ENCODE measurements at regions not wholly inside any gene's neighbourhood (a gene's known extent, or its start where the extent isn't known, plus 50 kb on each side); places are given as distances from the start of the nearest gene placed in this dataset.

DNA sequence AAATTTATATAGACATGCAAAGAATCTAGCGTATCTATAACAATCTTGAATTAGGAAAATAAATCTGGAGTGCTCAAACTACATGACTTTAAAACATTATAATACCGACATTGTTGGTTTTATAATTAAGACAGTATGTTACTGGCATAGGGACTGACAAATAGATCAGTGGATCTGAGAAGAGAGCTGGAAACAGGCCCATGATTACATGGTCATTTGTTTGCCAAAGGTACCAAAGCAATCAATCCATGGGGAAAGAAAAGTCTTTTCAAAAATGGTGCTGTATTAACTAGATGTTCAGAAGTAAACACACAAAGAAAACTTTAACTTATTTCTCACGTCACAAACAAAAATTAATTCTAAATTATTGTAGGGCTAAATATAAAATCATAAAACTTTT lies 124.2 kb downstream of the BCL2L11 start:
- no peaks in the 10 kb centered on the region for H3K79me2 ChIP-seq (ENCODE audit: control insufficient read depth, insufficient read depth, low read length)
- H3K9me3 ChIP-seq (ENCODE audit: control insufficient read depth, insufficient read depth, low read depth, low read length) = no peaks in the 10 kb centered on the region
- H3K4me2 ChIP-seq (ENCODE audit: extremely low read depth, insufficient read depth, low read length) = no peak overlapping the region
- H3K4me1 ChIP-seq (ENCODE audit: control insufficient read depth, extremely low read depth, insufficient read depth, low read length) = no peaks in the 10 kb centered on the region
- TF ChIP-seq CTCF (conservative IDR thresholded peaks at IDR 0.05 in 1 of 2, IDR thresholded peaks at IDR 0.05 in 1 of 2; ENCODE audit: low read depth in 1 of 2, low read length in 2 of 2) (no peak), EZH2 (IDR thresholded peaks at IDR 0.05; ENCODE audit: low read length, missing control alignments) (no peak)
- no peaks in the 10 kb centered on the region for H4K20me1 ChIP-seq (ENCODE audit: control insufficient read depth, extremely low read depth, insufficient read depth, low read length)
- peaks cover 3% of the 10 kb centered on the region for H3K36me3 ChIP-seq (ENCODE audit: control insufficient read depth, insufficient read depth, low read length)
- no peak overlapping the region for H3K4me3 ChIP-seq (replicated peaks in 1 of 4; ENCODE audit: control extremely low read depth in 1 of 4, insufficient read depth in 1 of 4, low read depth in 3 of 4, low read length in 4 of 4)
- H3K27ac ChIP-seq (ENCODE audit: insufficient read depth, low read length) = no peak overlapping the region
- H2AFZ ChIP-seq (ENCODE audit: low read length) = no peak overlapping the region
- no peak for DNase-seq (ENCODE audit: low read depth in 2 of 2)
- no peaks in the 10 kb centered on the region for H3K27me3 ChIP-seq (ENCODE audit: control insufficient read depth, insufficient read depth, low read length)
- H3K9ac ChIP-seq (ENCODE audit: insufficient read depth, low read length) = no peak overlapping the region

DNA sequence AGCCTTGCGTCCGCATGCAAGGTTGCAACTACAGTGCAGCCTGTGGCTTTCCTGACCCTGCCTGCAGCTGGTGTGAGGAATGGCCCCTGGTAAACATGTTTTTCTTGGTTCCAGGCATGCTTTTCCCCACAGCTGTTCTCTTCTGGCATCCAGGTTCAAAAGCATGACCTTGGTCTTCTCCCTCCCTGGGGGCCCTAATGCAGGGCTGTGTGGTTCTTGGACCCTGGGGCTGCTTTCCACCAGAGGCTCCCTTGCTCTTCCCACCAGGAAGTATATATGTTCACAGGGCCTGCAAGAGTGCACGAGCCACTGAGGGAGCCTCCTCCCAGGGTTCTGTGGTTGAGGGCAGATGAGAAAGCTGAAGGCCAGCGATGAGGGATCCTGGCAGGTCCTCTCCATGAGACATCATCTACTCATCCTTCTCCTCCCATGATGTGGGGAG lies 125.9 kb downstream of the BCL2L11 start:
- Histone ChIP-seq H3K79me2 (ENCODE audit: control insufficient read depth, insufficient read depth, low read length) (peaks cover 4% of the 10 kb centered on the region), H3K4me2 (ENCODE audit: extremely low read depth, insufficient read depth, low read length) (no peak overlapping the region), H3K27ac (ENCODE audit: insufficient read depth, low read length) (no peak overlapping the region), H3K27me3 (ENCODE audit: control insufficient read depth, insufficient read depth, low read length) (no peaks in the 10 kb centered on the region), H3K9me3 (ENCODE audit: control insufficient read depth, insufficient read depth, low read depth, low read length) (no peaks in the 10 kb centered on the region), H3K9ac (ENCODE audit: insufficient read depth, low read length) (no peak overlapping the region), H3K4me3 (replicated peaks in 1 of 4; ENCODE audit: control extremely low read depth in 1 of 4, insufficient read depth in 1 of 4, low read depth in 3 of 4, low read length in 4 of 4) (no peak overlapping the region), H3K4me1 (ENCODE audit: control insufficient read depth, extremely low read depth, insufficient read depth, low read length) (no peaks in the 10 kb centered on the region), H2AFZ (ENCODE audit: low read length) (no peak overlapping the region), H3K36me3 (ENCODE audit: control insufficient read depth, insufficient read depth, low read length) (peaks cover 3% of the 10 kb centered on the region), H4K20me1 (ENCODE audit: control insufficient read depth, extremely low read depth, insufficient read depth, low read length) (no peaks in the 10 kb centered on the region)
- no peak for DNase-seq (ENCODE audit: low read depth in 2 of 2)
- no peak for TF ChIP-seq EZH2 (IDR thresholded peaks at IDR 0.05; ENCODE audit: low read length, missing control alignments)
- TF ChIP-seq CTCF (conservative IDR thresholded peaks at IDR 0.05 in 1 of 2, IDR thresholded peaks at IDR 0.05 in 1 of 2; ENCODE audit: low read depth in 1 of 2, low read length in 2 of 2) = no peak

DNA sequence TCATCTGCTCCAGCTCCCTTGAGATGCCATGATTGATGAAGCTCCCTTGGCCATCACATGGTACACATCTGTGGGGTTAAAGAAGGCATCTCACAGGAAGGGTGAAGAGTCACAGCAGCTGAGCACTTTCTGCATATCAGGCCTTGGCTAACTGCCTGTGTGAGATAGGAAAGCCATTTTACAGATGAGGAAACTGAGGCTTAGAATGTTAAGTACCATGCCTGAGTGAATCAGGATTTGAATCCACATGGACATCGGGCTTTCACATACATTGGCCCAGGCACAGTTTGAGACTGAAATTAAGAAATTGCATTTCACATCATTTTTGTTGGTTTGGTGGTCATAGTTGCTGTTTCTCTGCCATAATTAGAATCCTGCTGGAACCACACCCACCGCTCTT lies 126.8 kb downstream of the BCL2L11 start:
- H3K4me1 ChIP-seq (ENCODE audit: control insufficient read depth, extremely low read depth, insufficient read depth, low read length) = no peaks in the 10 kb centered on the region
- no peaks in the 10 kb centered on the region for H3K27me3 ChIP-seq (ENCODE audit: control insufficient read depth, insufficient read depth, low read length)
- peaks cover 3% of the 10 kb centered on the region for H3K36me3 ChIP-seq (ENCODE audit: control insufficient read depth, insufficient read depth, low read length)
- no peak overlapping the region for H3K27ac ChIP-seq (ENCODE audit: insufficient read depth, low read length)
- H2AFZ ChIP-seq (ENCODE audit: low read length) = no peak overlapping the region
- DNase-seq (ENCODE audit: low read depth in 2 of 2) = no peak
- H3K79me2 ChIP-seq (ENCODE audit: control insufficient read depth, insufficient read depth, low read length) = peaks cover 12% of the 10 kb centered on the region
- TF ChIP-seq EZH2 (IDR thresholded peaks at IDR 0.05; ENCODE audit: low read length, missing control alignments) (no peak), CTCF (conservative IDR thresholded peaks at IDR 0.05 in 1 of 2, IDR thresholded peaks at IDR 0.05 in 1 of 2; ENCODE audit: low read depth in 1 of 2, low read length in 2 of 2) (no peak)
- H3K9ac ChIP-seq (ENCODE audit: insufficient read depth, low read length) = no peak overlapping the region
- H3K4me2 ChIP-seq (ENCODE audit: extremely low read depth, insufficient read depth, low read length) = no peak overlapping the region
- no peaks in the 10 kb centered on the region for H3K9me3 ChIP-seq (ENCODE audit: control insufficient read depth, insufficient read depth, low read depth, low read length)
- H3K4me3 ChIP-seq (replicated peaks in 1 of 4; ENCODE audit: control extremely low read depth in 1 of 4, insufficient read depth in 1 of 4, low read depth in 3 of 4, low read length in 4 of 4) = no peak overlapping the region
- no peaks in the 10 kb centered on the region for H4K20me1 ChIP-seq (ENCODE audit: control insufficient read depth, extremely low read depth, insufficient read depth, low read length)
